A549 (cell line): ENCODE measurements at regions not wholly inside any gene's neighbourhood (a gene's known extent, or its start where the extent isn't known, plus 50 kb on each side); places are given as distances from the start of the nearest gene placed in this dataset.

Experiments used
- ATAC-seq, 2 experiments: fragments of 200-7000 bp in 1 of 2; fragments of >200 bp in 1 of 2; cut with Nextera tagmentation in 1 of 2; cut with Tn5 transposase in 1 of 2; 3 replicates each; pipeline versions ENCODE4 v1.8.0 to v1.9.1; 2018 to 2020; ENCODE audit warnings: mild to moderate bottlenecking in 1 of 2, moderate library complexity in 1 of 2
- CTCF ChIA-PET: fragments of 300-600 bp; sonication (Branson Sonifier 250); formaldehyde crosslinking; extraction: SDS; loops from one replicate; lab custom pipeline; 2021; ENCODE audit warnings: antibody characterized with exemption, inconsistent platforms; lab: Yijun Ruan, JAX
- POLR2A ChIA-PET: fragments of 350-600 bp; formaldehyde crosslinking; extraction: SDS; loops from one replicate; lab custom pipeline; 2021; ENCODE audit warnings: antibody characterized with exemption, inconsistent platforms; lab: Yijun Ruan, JAX
- DNase-seq, 2 experiments: peaks; one replicate each; pipeline versions ENCODE4 v3.0.0 to v3.0.0-alpha.2; 2011 to 2016; ENCODE audit warnings: low read depth in 1 of 2, low spot score in 1 of 2
- FAIRE-seq: peaks from 2 replicates; lab custom pipeline; 2011; peaks lifted over from hg19 to GRCh38; lab: Jason Lieb, UNC
- H3K27ac ChIP-seq, 2 experiments: fragments of >200 bp; sonication (Bioruptor Twin); formaldehyde crosslinking; 3 replicates each; pipeline ENCODE4 v1.5.1; 2016 to 2017
- H3K4me1 ChIP-seq: fragments of >200 bp; sonication (Bioruptor Twin); formaldehyde crosslinking; 3 replicates; pipeline ENCODE4 v1.6.1; 2016
- H3K4me2 ChIP-seq: fragments of >200 bp; sonication (Bioruptor Twin); formaldehyde crosslinking; 3 replicates; pipeline ENCODE4 v1.6.1; 2016
- H3K4me3 ChIP-seq: fragments of >200 bp; sonication (Bioruptor Twin); formaldehyde crosslinking; 3 replicates; pipeline ENCODE4 v1.5.1; 2016
- H3K9me3 ChIP-seq: fragments of >200 bp; sonication (Bioruptor Twin); formaldehyde crosslinking; 3 replicates; pipeline ENCODE4 v1.6.1; 2016
- BCL3 ChIP-seq: fragments of >200 bp; sonication (Bioruptor Twin); formaldehyde crosslinking; IDR thresholded peaks from 3 replicates; pipeline ENCODE4 v1.6.1; 2016
- CEBPB ChIP-seq, 2 experiments: fragments of >200 bp in 1 of 2; sonication (Bioruptor Twin) in 1 of 2; formaldehyde crosslinking in 1 of 2; IDR thresholded peaks; 2 replicates each; pipeline ENCODE4 v1.6.1; 2012 to 2016
- CHD2 ChIP-seq: fragments of 150-350 bp; IDR thresholded peaks from 2 replicates; pipeline ENCODE4 v1.6.1; 2014; ENCODE audit warnings: low read length; ENCODE audit not compliant: partially characterized antibody
- CHD4 ChIP-seq: fragments of 200-600 bp; sonication (generic); IDR thresholded peaks from 2 replicates; pipeline ENCODE4 v1.6.1; 2016; ENCODE audit warnings: antibody characterized with exemption, mild to moderate bottlenecking, borderline replicate concordance
- EHF ChIP-seq: fragments of 250-450 bp; sonication (Bioruptor Pico); IDR thresholded peaks from 2 replicates; pipeline ENCODE4 v1.5.0; 2020; ENCODE audit warnings: mild to moderate bottlenecking
- EP300 ChIP-seq, 2 experiments: fragments of >200 bp; sonication (Bioruptor Twin); formaldehyde crosslinking; IDR thresholded peaks; 2 replicates in 1 of 2; 3 replicates in 1 of 2; pipeline ENCODE4 v1.6.1; 2016 to 2017
- FOSL2 ChIP-seq, 2 experiments: fragments of 450-650 bp in 1 of 2; fragments of >200 bp in 1 of 2; sonication (Bioruptor Twin) in 1 of 2; formaldehyde crosslinking; IDR thresholded peaks; 2 replicates each; pipeline versions ENCODE4 v1.5.0 to v1.6.1; 2016 to 2020; ENCODE audit warnings: mild to moderate bottlenecking in 1 of 2, moderate library complexity in 1 of 2
- FOXS1 ChIP-seq: fragments of 250-450 bp; sonication (Bioruptor Pico); IDR thresholded peaks from 2 replicates; pipeline ENCODE4 v1.5.0; 2020; ENCODE audit warnings: mild to moderate bottlenecking, moderate library complexity
- GATA3 ChIP-seq: IDR thresholded peaks from 2 replicates; pipeline ENCODE4 v1.6.1; 2012; ENCODE audit warnings: borderline replicate concordance
- HDAC2 ChIP-seq: fragments of 200-600 bp; sonication (generic); IDR thresholded peaks from 2 replicates; pipeline ENCODE4 v1.6.1; 2016
- HEYL ChIP-seq: fragments of 250-450 bp; sonication (Bioruptor Pico); IDR thresholded peaks from 2 replicates; pipeline ENCODE4 v1.8.0; 2021; ENCODE audit warnings: mild to moderate bottlenecking, moderate library complexity
- HOXA7 ChIP-seq: fragments of 250-450 bp; sonication (Bioruptor Pico); IDR thresholded peaks from 2 replicates; pipeline ENCODE4 v1.5.0; 2020; ENCODE audit warnings: mild to moderate bottlenecking, moderate library complexity
- HOXB13 ChIP-seq: fragments of 250-450 bp; sonication (Bioruptor Pico); IDR thresholded peaks from 2 replicates; pipeline ENCODE4 v1.5.0; 2020; ENCODE audit warnings: low read depth, mild to moderate bottlenecking, moderate library complexity
- HOXB5 ChIP-seq: fragments of 250-450 bp; sonication (Bioruptor Pico); IDR thresholded peaks from 2 replicates; pipeline ENCODE4 v1.5.0; 2020; ENCODE audit warnings: mild to moderate bottlenecking, moderate library complexity
- JUNB ChIP-seq: fragments of >200 bp; sonication (Bioruptor Twin); formaldehyde crosslinking; IDR thresholded peaks from 2 replicates; pipeline ENCODE4 v1.6.1; 2016
- MYC ChIP-seq: IDR thresholded peaks from 2 replicates; pipeline ENCODE4 v1.6.1; 2012; ENCODE audit warnings: mild to moderate bottlenecking, inconsistent platforms, low read length, improper control_type of control experiment, borderline replicate concordance
- NPAS2 ChIP-seq: fragments of 250-450 bp; sonication (Bioruptor Pico); IDR thresholded peaks from 2 replicates; pipeline ENCODE4 v1.8.0; 2022; ENCODE audit warnings: mild to moderate bottlenecking, moderate library complexity, borderline replicate concordance
- NR3C1 ChIP-seq: fragments of >200 bp; sonication (Bioruptor Twin); formaldehyde crosslinking; IDR thresholded peaks from 3 replicates; pipeline ENCODE4 v1.6.1; 2017
- PBX3 ChIP-seq: IDR thresholded peaks from 2 replicates; pipeline ENCODE4 v1.6.1; 2012
- POLR2A ChIP-seq: IDR thresholded peaks from 2 replicates; pipeline ENCODE4 v1.6.1; 2012; ENCODE audit warnings: mild to moderate bottlenecking, low read length
- POLR2AphosphoS2 ChIP-seq: conservative IDR thresholded peaks from 2 replicates; pipeline ENCODE4 v1.6.1; 2012; ENCODE audit warnings: low read length, improper control_type of control experiment, inconsistent platforms
- RAD21 ChIP-seq, 2 experiments: fragments of >200 bp in 1 of 2; sonication (Bioruptor Twin) in 1 of 2; formaldehyde crosslinking in 1 of 2; IDR thresholded peaks in 1 of 2; conservative IDR thresholded peaks in 1 of 2; 2 replicates in 1 of 2; 3 replicates in 1 of 2; pipeline ENCODE4 v1.6.1; 2012 to 2018; ENCODE audit warnings: inconsistent platforms in 1 of 2
- TFCP2L1 ChIP-seq: fragments of 250-450 bp; sonication (Bioruptor Pico); IDR thresholded peaks from 2 replicates; pipeline ENCODE4 v1.5.0; 2021; ENCODE audit warnings: mild to moderate bottlenecking
- TP53 ChIP-seq: fragments of 250-450 bp; sonication (Bioruptor Pico); IDR thresholded peaks from 2 replicates; pipeline ENCODE4 v1.5.0; 2021; ENCODE audit warnings: mild to moderate bottlenecking, moderate library complexity
- ZNF302 ChIP-seq: fragments of 250-450 bp; sonication (Bioruptor Pico); IDR thresholded peaks from 2 replicates; pipeline ENCODE4 v1.9.0; 2021; ENCODE audit warnings: inconsistent platforms, mild to moderate bottlenecking, moderate library complexity
- WGBS: methylation state at CpG from one replicate; pipeline ENCODE4 v1.1.6; 2017; ENCODE audit errors: missing lambda C conversion rate; 5-methylcytosine and 5-hydroxymethylcytosine counted together
- TF ChIP-seq, protein P1 (sequence below): IDR thresholded peaks from 2 replicates; pipeline ENCODE4 v1.6.1; 2012; ENCODE audit warnings: low read depth, borderline replicate concordance
- TF ChIP-seq, protein P2 (sequence below): fragments of 250-450 bp; sonication (Bioruptor Pico); IDR thresholded peaks from 2 replicates; pipeline ENCODE4 v1.5.0; 2021; ENCODE audit warnings: mild to moderate bottlenecking, moderate library complexity, borderline replicate concordance
- TF ChIP-seq, protein P3 (sequence below): fragments of 250-450 bp; sonication (Bioruptor Pico); IDR thresholded peaks from 2 replicates; pipeline ENCODE4 v1.5.0; 2020; ENCODE audit warnings: low read depth, mild to moderate bottlenecking, moderate library complexity

- ATAC-seq = no peak
- H3K4me1 ChIP-seq = peaks cover 9% of the 10 kb centered on the region; the same call in 1 of the 3 replicates
- TF ChIP-seq, protein P1, sequence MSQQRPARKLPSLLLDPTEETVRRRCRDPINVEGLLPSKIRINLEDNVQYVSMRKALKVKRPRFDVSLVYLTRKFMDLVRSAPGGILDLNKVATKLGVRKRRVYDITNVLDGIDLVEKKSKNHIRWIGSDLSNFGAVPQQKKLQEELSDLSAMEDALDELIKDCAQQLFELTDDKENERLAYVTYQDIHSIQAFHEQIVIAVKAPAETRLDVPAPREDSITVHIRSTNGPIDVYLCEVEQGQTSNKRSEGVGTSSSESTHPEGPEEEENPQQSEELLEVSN = no peak
- TF ChIP-seq, protein P2, sequence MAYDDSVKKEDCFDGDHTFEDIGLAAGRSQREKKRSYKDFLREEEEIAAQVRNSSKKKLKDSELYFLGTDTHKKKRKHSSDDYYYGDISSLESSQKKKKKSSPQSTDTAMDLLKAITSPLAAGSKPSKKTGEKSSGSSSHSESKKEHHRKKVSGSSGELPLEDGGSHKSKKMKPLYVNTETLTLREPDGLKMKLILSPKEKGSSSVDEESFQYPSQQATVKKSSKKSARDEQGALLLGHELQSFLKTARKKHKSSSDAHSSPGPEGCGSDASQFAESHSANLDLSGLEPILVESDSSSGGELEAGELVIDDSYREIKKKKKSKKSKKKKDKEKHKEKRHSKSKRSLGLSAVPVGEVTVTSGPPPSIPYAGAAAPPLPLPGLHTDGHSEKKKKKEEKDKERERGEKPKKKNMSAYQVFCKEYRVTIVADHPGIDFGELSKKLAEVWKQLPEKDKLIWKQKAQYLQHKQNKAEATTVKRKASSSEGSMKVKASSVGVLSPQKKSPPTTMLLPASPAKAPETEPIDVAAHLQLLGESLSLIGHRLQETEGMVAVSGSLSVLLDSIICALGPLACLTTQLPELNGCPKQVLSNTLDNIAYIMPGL (CRISPR knock-in tag) = no peak
- no peak for TF ChIP-seq POLR2A
- TF ChIP-seq, protein P3, sequence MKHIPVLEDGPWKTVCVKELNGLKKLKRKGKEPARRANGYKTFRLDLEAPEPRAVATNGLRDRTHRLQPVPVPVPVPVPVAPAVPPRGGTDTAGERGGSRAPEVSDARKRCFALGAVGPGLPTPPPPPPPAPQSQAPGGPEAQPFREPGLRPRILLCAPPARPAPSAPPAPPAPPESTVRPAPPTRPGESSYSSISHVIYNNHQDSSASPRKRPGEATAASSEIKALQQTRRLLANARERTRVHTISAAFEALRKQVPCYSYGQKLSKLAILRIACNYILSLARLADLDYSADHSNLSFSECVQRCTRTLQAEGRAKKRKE (CRISPR knock-in tag) = no peak
- no peak for TF ChIP-seq HEYL (CRISPR knock-in tag)
- TF ChIP-seq TP53 (CRISPR knock-in tag) = no peak
- no peak for TF ChIP-seq ZNF302 (CRISPR knock-in tag)
- no peak for TF ChIP-seq HDAC2
- no peak for TF ChIP-seq FOSL2 (IDR thresholded peaks at IDR 0.05)
- TF ChIP-seq FOSL2 (CRISPR knock-in tag; IDR thresholded peaks at IDR 0.05) = no peak
- ChIA-PET POLR2A (no interaction called here), CTCF (no interaction called here)
- no peak overlapping the region for H3K4me2 ChIP-seq
- no peak overlapping the region for H3K4me3 ChIP-seq
- FAIRE-seq = no peak
- DNase-seq = no peak
- no peak overlapping the region for H3K27ac ChIP-seq
- H3K9me3 ChIP-seq = no peaks in the 10 kb centered on the region
Measured at GRCh38 chr18:39524370-39524769, 1958.8 kb upstream of the CELF4 start.

GRCh38 chr18:39523281-39523680 lies 1957.7 kb upstream of the CELF4 start:
- H3K4me1 ChIP-seq = peaks cover 9% of the 10 kb centered on the region; the same call in 1 of the 3 replicates
- no peak overlapping the region for H3K4me3 ChIP-seq
- TF ChIP-seq POLR2AphosphoS2 (no peak), FOXS1 (CRISPR knock-in tag) (no peak), CHD2 (no peak), HDAC2 (no peak), HOXA7 (no peak), RAD21 (conservative IDR thresholded peaks at IDR 0.05 in 1 of 2, IDR thresholded peaks at IDR 0.05 in 1 of 2) (no peak), JUNB (0 out of 2 replicates have a peak, but pooled peaks have one; percentile 27), NR3C1 (no peak), ZNF302 (CRISPR knock-in tag) (no peak), FOSL2 (IDR thresholded peaks at IDR 0.05) (0 out of 2 replicates have a peak, but pooled peaks have one; percentile 29), FOSL2 (CRISPR knock-in tag; IDR thresholded peaks at IDR 0.05) (peak; percentile 59), TFCP2L1 (CRISPR knock-in tag) (no peak), CEBPB (IDR thresholded peaks at IDR 0.05) (no peak)
- TF ChIP-seq, protein P2 (CRISPR knock-in tag) = no peak
- TF ChIP-seq, all 56 proteins: peak for 2
- ATAC-seq (peak; percentile 81 to 89), FAIRE-seq (no peak), DNase-seq (peak; percentile 0 to 38)
- CTCF ChIA-PET = no interaction called here
- Histone ChIP-seq H3K27ac (no peak overlapping the region), H3K4me2 (peak overlapping the region; percentile 33; the same call in 2 of the 3 replicates), H3K9me3 (no peaks in the 10 kb centered on the region)
- POLR2A ChIA-PET = no interaction called here
- 14% methylated on average over 1 of the region's 1 CpG for WGBS

- TF ChIP-seq CHD4 (no peak), MYC (no peak), HOXB5 (CRISPR knock-in tag) (no peak), BCL3 (no peak), HOXB13 (CRISPR knock-in tag) (no peak), EP300 (IDR thresholded peaks at IDR 0.05) (no peak), EHF (CRISPR knock-in tag) (no peak), PBX3 (no peak), GATA3 (no peak), NPAS2 (no peak)
- TF ChIP-seq, protein P1 = no peak
- TF ChIP-seq, all 56 proteins: peak for 0
- no peak for FAIRE-seq
- ATAC-seq = no peak
- Histone ChIP-seq H3K27ac (no peak overlapping the region), H3K4me3 (no peak overlapping the region), H3K4me2 (no peak overlapping the region), H3K4me1 (peaks cover 9% of the 10 kb centered on the region; the same call in 1 of the 3 replicates), H3K9me3 (no peaks in the 10 kb centered on the region)
- DNase-seq = no peak
- ChIA-PET POLR2A (no interaction called here), CTCF (no interaction called here)
Measured at GRCh38 chr18:39521164-39521563, 1955.6 kb upstream of the CELF4 start.
